AG04449 (cell line): ENCODE measurements at regions not wholly inside any gene's neighbourhood (a gene's known extent, or its start where the extent isn't known, plus 50 kb on each side); places are given as distances from the start of the nearest gene placed in this dataset.

Source experiments
- CTCF ChIA-PET: fragments of 350-600 bp; formaldehyde crosslinking; extraction: SDS; loops from one replicate; lab custom pipeline; 2021; ENCODE audit warnings: antibody characterized with exemption; lab: Yijun Ruan, JAX
- POLR2A ChIA-PET: fragments of 400-600, 350-600 bp; formaldehyde crosslinking; extraction: SDS; loops from one replicate; lab custom pipeline; 2020; ENCODE audit warnings: antibody characterized with exemption, inconsistent platforms; lab: Yijun Ruan, JAX
- DNase-seq: peaks from one replicate; pipeline ENCODE4 v3.0.0-alpha.2; 2010; ENCODE audit warnings: low read depth, low spot score
- H3K4me3 ChIP-seq: 2 replicates; pipeline ENCODE4 v1.5.1; 2011; ENCODE audit warnings: low read depth, mild to moderate bottlenecking, control low read depth, low read length
- TF ChIP-seq, protein P1 (sequence below): IDR thresholded peaks from one replicate; pipeline ENCODE4 v1.5.1; 2011; ENCODE audit warnings: mild to moderate bottlenecking, moderate library complexity, low read length, control low read depth, inconsistent platforms; ENCODE audit not compliant: insufficient read depth; ENCODE audit errors: missing control alignments

- POLR2A ChIA-PET = no interaction called here
- TF ChIP-seq, protein P1, sequence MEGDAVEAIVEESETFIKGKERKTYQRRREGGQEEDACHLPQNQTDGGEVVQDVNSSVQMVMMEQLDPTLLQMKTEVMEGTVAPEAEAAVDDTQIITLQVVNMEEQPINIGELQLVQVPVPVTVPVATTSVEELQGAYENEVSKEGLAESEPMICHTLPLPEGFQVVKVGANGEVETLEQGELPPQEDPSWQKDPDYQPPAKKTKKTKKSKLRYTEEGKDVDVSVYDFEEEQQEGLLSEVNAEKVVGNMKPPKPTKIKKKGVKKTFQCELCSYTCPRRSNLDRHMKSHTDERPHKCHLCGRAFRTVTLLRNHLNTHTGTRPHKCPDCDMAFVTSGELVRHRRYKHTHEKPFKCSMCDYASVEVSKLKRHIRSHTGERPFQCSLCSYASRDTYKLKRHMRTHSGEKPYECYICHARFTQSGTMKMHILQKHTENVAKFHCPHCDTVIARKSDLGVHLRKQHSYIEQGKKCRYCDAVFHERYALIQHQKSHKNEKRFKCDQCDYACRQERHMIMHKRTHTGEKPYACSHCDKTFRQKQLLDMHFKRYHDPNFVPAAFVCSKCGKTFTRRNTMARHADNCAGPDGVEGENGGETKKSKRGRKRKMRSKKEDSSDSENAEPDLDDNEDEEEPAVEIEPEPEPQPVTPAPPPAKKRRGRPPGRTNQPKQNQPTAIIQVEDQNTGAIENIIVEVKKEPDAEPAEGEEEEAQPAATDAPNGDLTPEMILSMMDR = no peak
- DNase-seq = no peak
- CTCF ChIA-PET = no interaction called here
- H3K4me3 ChIP-seq = no peak overlapping the region
Measured at GRCh38 chr5:45093377-45093776, 284.6 kb downstream of the MRPS30 start.

GRCh38 chr5:45094876-45095440 is 286.2 kb downstream of the MRPS30 start:
- ChIA-PET CTCF (no interaction called here), POLR2A (no interaction called here)
- no peak overlapping the region for H3K4me3 ChIP-seq
- no peak for DNase-seq
- TF ChIP-seq, protein P1 = no peak

DNA sequence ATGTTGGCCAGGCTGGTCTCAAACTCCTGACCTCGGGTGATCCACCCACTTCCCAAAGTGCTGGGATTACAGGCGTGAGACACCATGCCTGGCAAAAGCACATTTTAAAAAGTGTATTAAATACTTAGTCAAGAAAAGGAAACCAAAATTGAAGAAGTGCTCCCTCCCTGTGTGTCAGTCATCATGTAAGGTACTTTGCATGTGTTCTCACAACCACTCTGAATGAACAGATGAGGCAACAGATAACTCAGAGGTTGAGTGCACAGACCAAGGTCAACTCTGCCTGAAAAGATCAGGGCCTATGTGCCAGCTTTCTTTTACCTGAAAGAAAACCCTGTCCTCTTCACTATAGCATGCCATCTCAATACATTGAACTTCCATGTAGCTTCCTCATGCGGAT is 289.7 kb downstream of the MRPS30 start:
- ChIA-PET CTCF (no interaction called here), POLR2A (no interaction called here)
- TF ChIP-seq, protein P1 = no peak
- DNase-seq = no peak
- no peak overlapping the region for H3K4me3 ChIP-seq

DNA sequence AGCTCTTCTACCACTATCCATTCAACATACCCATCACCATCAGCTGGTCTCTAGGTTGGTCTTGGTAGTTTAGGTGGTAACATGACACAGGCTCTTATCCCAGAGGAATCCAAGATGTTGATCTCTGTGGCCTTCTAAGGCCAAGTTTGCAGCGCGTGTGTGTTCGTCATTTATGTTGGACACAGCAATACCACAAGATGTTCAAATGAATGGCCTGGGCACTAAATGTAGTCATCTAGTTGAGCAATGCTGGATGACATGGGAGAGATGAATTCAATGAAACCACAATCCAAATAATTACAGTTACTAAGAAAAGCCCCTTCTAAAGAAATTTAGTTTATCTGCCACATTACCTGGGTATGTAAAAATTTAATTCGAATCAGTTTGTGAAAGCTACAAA is 292.4 kb downstream of the MRPS30 start:
- ChIA-PET CTCF (no interaction called here), POLR2A (no interaction called here)
- TF ChIP-seq, protein P1 = no peak
- DNase-seq = no peak
- no peak overlapping the region for H3K4me3 ChIP-seq

DNA sequence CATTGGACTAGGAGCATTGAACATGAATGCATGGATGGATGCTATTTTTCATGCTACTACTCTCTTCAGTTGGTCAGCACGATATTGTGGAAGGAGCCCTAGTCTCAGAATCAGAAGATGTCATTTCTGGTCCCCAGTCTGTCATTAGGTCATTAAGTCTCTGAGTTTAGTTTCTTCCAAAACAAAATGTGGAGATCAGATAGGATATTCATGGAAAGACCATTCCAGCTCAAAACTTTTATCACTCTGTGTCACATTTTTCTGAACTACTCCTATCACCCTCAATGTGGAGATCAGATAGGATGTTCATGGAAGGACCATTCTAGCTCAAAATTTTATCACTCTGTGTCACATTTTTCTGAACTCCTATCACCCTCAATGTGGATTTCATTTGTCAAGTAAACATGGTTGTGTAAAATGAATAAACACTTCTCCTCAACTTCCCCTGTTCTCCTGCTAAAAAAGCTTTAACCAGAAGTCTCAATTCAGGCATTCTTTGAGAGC is 296.8 kb downstream of the MRPS30 start:
- POLR2A ChIA-PET = no interaction called here
- no peak overlapping the region for H3K4me3 ChIP-seq
- CTCF ChIA-PET = no interaction called here
- DNase-seq = no peak
- TF ChIP-seq, protein P1 = no peak

GRCh38 chr5:45109062-45109461 is 300.3 kb downstream of the MRPS30 start:
- ChIA-PET CTCF (no interaction called here), POLR2A (no interaction called here)
- no peak overlapping the region for H3K4me3 ChIP-seq
- no peak for DNase-seq
- TF ChIP-seq, protein P1 = no peak
